GM12873 (cell line): ENCODE measurements at regions not wholly inside any gene's neighbourhood (a gene's known extent, or its start where the extent isn't known, plus 50 kb on each side); places are given as distances from the start of the nearest gene placed in this dataset.

Experiments used
- CTCF ChIP-seq: IDR thresholded peaks from 2 replicates; pipeline ENCODE4 v1.5.1; 2012; ENCODE audit warnings: low read depth, mild to moderate bottlenecking, moderate library complexity, low read length, control low read depth; ENCODE audit not compliant: insufficient read depth; ENCODE audit errors: missing control alignments

GRCh38 chr1:13935336-13935735 is 235.3 kb downstream of the PRDM2 start:
- no peak for TF ChIP-seq CTCF

GRCh38 chr1:13941315-13941714 is 241.3 kb downstream of the PRDM2 start:
- no peak for TF ChIP-seq CTCF

GRCh38 chr1:13943055-13943454 is 243.1 kb downstream of the PRDM2 start:
- no peak for TF ChIP-seq CTCF

GRCh38 chr1:13945856-13946255 is 245.9 kb downstream of the PRDM2 start:
- TF ChIP-seq CTCF, result no peak

- no peak for TF ChIP-seq CTCF
Observed at GRCh38 chr1:13947658-13948057, 247.7 kb downstream of the PRDM2 start.

- TF ChIP-seq CTCF, result no peak
Observed at GRCh38 chr1:13948396-13948795, 248.4 kb downstream of the PRDM2 start.

- TF ChIP-seq CTCF, result no peak
Observed at GRCh38 chr1:13948888-13949391, 249.0 kb downstream of the PRDM2 start.
